WTC11 (cell line): ENCODE measurements at regions not wholly inside any gene's neighbourhood (a gene's known extent, or its start where the extent isn't known, plus 50 kb on each side); places are given as distances from the start of the nearest gene placed in this dataset.

Source experiments
- ATAC-seq: fragments of 200-7000 bp; cut with Tn5 transposase; 2 replicates; pipeline ENCODE4 v1.10.0; 2021; ENCODE audit warnings: mild to moderate bottlenecking, moderate library complexity
- CTCF ChIA-PET: fragments of 300-600 bp; sonication (Branson Sonifier 250); formaldehyde crosslinking; loops from one replicate; lab custom pipeline; 2021; ENCODE audit warnings: antibody characterized with exemption; lab: Charles Lee
- POLR2A ChIA-PET: fragments of 350-600 bp; sonication (Branson Sonifier 250); formaldehyde crosslinking; loops from one replicate; lab custom pipeline; 2021; ENCODE audit warnings: antibody characterized with exemption; lab: Charles Lee
- DNase-seq: peaks from one replicate; pipeline ENCODE4 v3.0.0; 2021; ENCODE audit warnings: low spot score
- H3K27ac Mint-ChIP-seq: 2 replicates; pipeline ENCODE4 v1.8.0; 2021; ENCODE audit warnings: mixed read lengths
- H3K27me3 Mint-ChIP-seq: 2 replicates; pipeline ENCODE4 v1.8.0; 2021; ENCODE audit warnings: low read depth, mild to moderate bottlenecking, moderate library complexity, mixed read lengths
- H3K36me3 Mint-ChIP-seq: 2 replicates; pipeline ENCODE4 v1.8.0; 2021; ENCODE audit warnings: mixed read lengths
- H3K4me1 Mint-ChIP-seq: 2 replicates; pipeline ENCODE4 v1.8.0; 2022; ENCODE audit warnings: mixed read lengths
- H3K4me3 Mint-ChIP-seq: 2 replicates; pipeline ENCODE4 v1.8.0; 2021; ENCODE audit warnings: mild to moderate bottlenecking, moderate library complexity, mixed read lengths
- H3K9me3 Mint-ChIP-seq: 2 replicates; pipeline ENCODE4 v1.8.0; 2021; ENCODE audit warnings: mixed read lengths
- CBFB ChIP-seq: sonication (generic); formaldehyde crosslinking; IDR thresholded peaks from 2 replicates; pipeline ENCODE4 v1.8.1; 2022; ENCODE audit warnings: mild to moderate bottlenecking, low read depth, missing genetic modification reagents
- E2F4 ChIP-seq: sonication (generic); formaldehyde crosslinking; IDR thresholded peaks from 2 replicates; pipeline ENCODE4 v1.8.1; 2022; ENCODE audit warnings: low read depth, mild to moderate bottlenecking, moderate library complexity, missing genetic modification reagents, borderline replicate concordance
- ETV6 ChIP-seq: sonication (generic); formaldehyde crosslinking; IDR thresholded peaks from 2 replicates; pipeline ENCODE4 v1.8.1; 2022; ENCODE audit warnings: mild to moderate bottlenecking, missing genetic modification reagents
- FOXK1 ChIP-seq: sonication (generic); formaldehyde crosslinking; IDR thresholded peaks from 2 replicates; pipeline ENCODE4 v1.8.0; 2022; ENCODE audit warnings: mild to moderate bottlenecking, moderate library complexity, missing genetic modification reagents
- IRF2 ChIP-seq: sonication (generic); formaldehyde crosslinking; IDR thresholded peaks from 2 replicates; pipeline ENCODE4 v1.8.0; 2022; ENCODE audit warnings: low read depth, missing genetic modification reagents, borderline replicate concordance
- JAZF1 ChIP-seq: fragments of 250-450 bp; sonication (Bioruptor Pico); IDR thresholded peaks from 2 replicates; pipeline ENCODE4 v1.9.0; 2021; ENCODE audit warnings: moderate library complexity, mild to moderate bottlenecking, inconsistent platforms
- MAX ChIP-seq: sonication (generic); formaldehyde crosslinking; IDR thresholded peaks from 2 replicates; pipeline ENCODE4 v1.8.0; 2022; ENCODE audit warnings: mild to moderate bottlenecking, missing genetic modification reagents
- NR2C2 ChIP-seq: sonication (generic); formaldehyde crosslinking; IDR thresholded peaks from 2 replicates; pipeline ENCODE4 v1.8.0; 2022; ENCODE audit warnings: mild to moderate bottlenecking, missing genetic modification reagents
- SMAD3 ChIP-seq: sonication (generic); formaldehyde crosslinking; IDR thresholded peaks from 2 replicates; pipeline ENCODE4 v1.8.0; 2022; ENCODE audit warnings: missing genetic modification reagents, mild to moderate bottlenecking, borderline replicate concordance
- SP1 ChIP-seq: sonication (generic); formaldehyde crosslinking; conservative IDR thresholded peaks from 2 replicates; pipeline ENCODE4 v1.8.1; 2022; ENCODE audit warnings: missing genetic modification reagents
- TCF7 ChIP-seq: sonication (generic); formaldehyde crosslinking; IDR thresholded peaks from 2 replicates; pipeline ENCODE4 v1.8.0; 2022; ENCODE audit warnings: mild to moderate bottlenecking, low read depth, missing genetic modification reagents, moderate library complexity
- TEAD1 ChIP-seq: sonication (generic); formaldehyde crosslinking; IDR thresholded peaks from 2 replicates; pipeline ENCODE4 v1.8.0; 2022; ENCODE audit warnings: mild to moderate bottlenecking, missing genetic modification reagents
- TP53 ChIP-seq: sonication (generic); formaldehyde crosslinking; IDR thresholded peaks from 2 replicates; pipeline ENCODE4 v1.8.1; 2023; ENCODE audit warnings: mild to moderate bottlenecking, missing genetic modification reagents
- ZNF423 ChIP-seq: fragments of 250-450 bp; sonication (Bioruptor Pico); IDR thresholded peaks from 2 replicates; pipeline ENCODE4 v2.1.2; 2022; ENCODE audit warnings: mild to moderate bottlenecking, moderate library complexity
- ZNF671 ChIP-seq: fragments of 250-450 bp; sonication (Bioruptor Pico); IDR thresholded peaks from 2 replicates; pipeline ENCODE4 v1.8.0; 2021; ENCODE audit warnings: mild to moderate bottlenecking
- TF ChIP-seq, protein P1 (sequence below): sonication (generic); formaldehyde crosslinking; IDR thresholded peaks from 2 replicates; pipeline ENCODE4 v1.8.1; 2023; ENCODE audit warnings: mild to moderate bottlenecking, missing genetic modification reagents, moderate library complexity
- TF ChIP-seq, protein P2 (sequence below): sonication (generic); formaldehyde crosslinking; IDR thresholded peaks from 2 replicates; pipeline ENCODE4 v1.8.1; 2023; ENCODE audit warnings: mild to moderate bottlenecking, missing genetic modification reagents
- TF ChIP-seq, protein P3 (sequence below): sonication (generic); formaldehyde crosslinking; IDR thresholded peaks from 2 replicates; pipeline ENCODE4 v1.8.0; 2022; ENCODE audit warnings: mild to moderate bottlenecking, missing genetic modification reagents
- TF ChIP-seq, protein P4 (sequence below): sonication (generic); formaldehyde crosslinking; conservative IDR thresholded peaks from 2 replicates; pipeline ENCODE4 v1.8.1; 2022; ENCODE audit warnings: mild to moderate bottlenecking, missing genetic modification reagents
- TF ChIP-seq, protein P5 (sequence below): sonication (generic); formaldehyde crosslinking; IDR thresholded peaks from 2 replicates; pipeline ENCODE4 v1.8.1; 2023; ENCODE audit warnings: mild to moderate bottlenecking, missing genetic modification reagents
- TF ChIP-seq, protein P6 (sequence below): sonication (generic); formaldehyde crosslinking; IDR thresholded peaks from 2 replicates; pipeline ENCODE4 v1.8.0; 2023; ENCODE audit warnings: missing genetic modification reagents, mild to moderate bottlenecking, borderline replicate concordance

DNA sequence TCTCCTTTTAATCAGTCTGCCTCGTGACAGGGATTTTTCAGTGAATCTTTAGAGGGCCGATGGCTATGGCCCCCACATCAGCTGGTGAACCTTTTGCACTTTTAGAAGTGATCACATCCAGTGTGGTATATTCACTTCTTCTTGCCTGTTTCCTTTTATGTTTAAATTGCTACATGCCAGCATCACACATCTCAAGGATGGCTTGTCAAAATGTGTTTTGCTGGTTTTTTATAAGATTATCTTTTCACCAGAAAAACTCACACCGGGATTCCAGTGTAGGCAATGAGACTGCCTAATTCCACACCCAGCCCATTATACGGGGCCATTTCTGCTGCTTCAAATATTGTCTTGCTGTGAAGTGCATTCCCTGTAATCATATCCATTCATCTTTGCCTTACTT lies 1151.7 kb upstream of the ADGRL4 start:
- Mint-ChIP-seq H3K27me3 (no peaks in the 10 kb centered on the region), H3K36me3 (no peaks in the 10 kb centered on the region), H3K27ac (peak overlapping the region; percentile 40; the same call in 1 of the 2 replicates), H3K9me3 (peaks cover 9% of the 10 kb centered on the region), H3K4me1 (peaks cover 43% of the 10 kb centered on the region), H3K4me3 (no peak overlapping the region)
- ATAC-seq (no peak), DNase-seq (no peak)
- TF ChIP-seq, protein P1, sequence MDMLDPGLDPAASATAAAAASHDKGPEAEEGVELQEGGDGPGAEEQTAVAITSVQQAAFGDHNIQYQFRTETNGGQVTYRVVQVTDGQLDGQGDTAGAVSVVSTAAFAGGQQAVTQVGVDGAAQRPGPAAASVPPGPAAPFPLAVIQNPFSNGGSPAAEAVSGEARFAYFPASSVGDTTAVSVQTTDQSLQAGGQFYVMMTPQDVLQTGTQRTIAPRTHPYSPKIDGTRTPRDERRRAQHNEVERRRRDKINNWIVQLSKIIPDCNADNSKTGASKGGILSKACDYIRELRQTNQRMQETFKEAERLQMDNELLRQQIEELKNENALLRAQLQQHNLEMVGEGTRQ (CRISPR knock-in tag) = no peak
- TF ChIP-seq ZNF423 (CRISPR knock-in tag) = no peak
- no peak for TF ChIP-seq TEAD1 (CRISPR knock-in tag)
- no peak for TF ChIP-seq NR2C2 (CRISPR knock-in tag)
- TF ChIP-seq E2F4 (CRISPR knock-in tag) = no peak
- TF ChIP-seq, protein P2, sequence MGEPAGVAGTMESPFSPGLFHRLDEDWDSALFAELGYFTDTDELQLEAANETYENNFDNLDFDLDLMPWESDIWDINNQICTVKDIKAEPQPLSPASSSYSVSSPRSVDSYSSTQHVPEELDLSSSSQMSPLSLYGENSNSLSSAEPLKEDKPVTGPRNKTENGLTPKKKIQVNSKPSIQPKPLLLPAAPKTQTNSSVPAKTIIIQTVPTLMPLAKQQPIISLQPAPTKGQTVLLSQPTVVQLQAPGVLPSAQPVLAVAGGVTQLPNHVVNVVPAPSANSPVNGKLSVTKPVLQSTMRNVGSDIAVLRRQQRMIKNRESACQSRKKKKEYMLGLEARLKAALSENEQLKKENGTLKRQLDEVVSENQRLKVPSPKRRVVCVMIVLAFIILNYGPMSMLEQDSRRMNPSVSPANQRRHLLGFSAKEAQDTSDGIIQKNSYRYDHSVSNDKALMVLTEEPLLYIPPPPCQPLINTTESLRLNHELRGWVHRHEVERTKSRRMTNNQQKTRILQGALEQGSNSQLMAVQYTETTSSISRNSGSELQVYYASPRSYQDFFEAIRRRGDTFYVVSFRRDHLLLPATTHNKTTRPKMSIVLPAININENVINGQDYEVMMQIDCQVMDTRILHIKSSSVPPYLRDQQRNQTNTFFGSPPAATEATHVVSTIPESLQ (CRISPR knock-in tag) = no peak
- TF ChIP-seq FOXK1 (CRISPR knock-in tag) = no peak
- TF ChIP-seq, protein P3, sequence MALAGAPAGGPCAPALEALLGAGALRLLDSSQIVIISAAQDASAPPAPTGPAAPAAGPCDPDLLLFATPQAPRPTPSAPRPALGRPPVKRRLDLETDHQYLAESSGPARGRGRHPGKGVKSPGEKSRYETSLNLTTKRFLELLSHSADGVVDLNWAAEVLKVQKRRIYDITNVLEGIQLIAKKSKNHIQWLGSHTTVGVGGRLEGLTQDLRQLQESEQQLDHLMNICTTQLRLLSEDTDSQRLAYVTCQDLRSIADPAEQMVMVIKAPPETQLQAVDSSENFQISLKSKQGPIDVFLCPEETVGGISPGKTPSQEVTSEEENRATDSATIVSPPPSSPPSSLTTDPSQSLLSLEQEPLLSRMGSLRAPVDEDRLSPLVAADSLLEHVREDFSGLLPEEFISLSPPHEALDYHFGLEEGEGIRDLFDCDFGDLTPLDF (CRISPR knock-in tag) = no peak
- TF ChIP-seq, protein P4, sequence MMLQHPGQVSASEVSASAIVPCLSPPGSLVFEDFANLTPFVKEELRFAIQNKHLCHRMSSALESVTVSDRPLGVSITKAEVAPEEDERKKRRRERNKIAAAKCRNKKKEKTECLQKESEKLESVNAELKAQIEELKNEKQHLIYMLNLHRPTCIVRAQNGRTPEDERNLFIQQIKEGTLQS (CRISPR knock-in tag) = no peak
- no peak for TF ChIP-seq JAZF1
- TF ChIP-seq TCF7 = no peak
- no peak for TF ChIP-seq CBFB (CRISPR knock-in tag)
- TF ChIP-seq ZNF671 (CRISPR knock-in tag) = no peak
- no peak for TF ChIP-seq SMAD3 (CRISPR knock-in tag)
- no peak for TF ChIP-seq ETV6 (CRISPR knock-in tag)
- TF ChIP-seq TP53 (CRISPR knock-in tag) = no peak
- no peak for TF ChIP-seq SP1 (CRISPR knock-in tag)
- TF ChIP-seq IRF2 = no peak
- no peak for TF ChIP-seq MAX (CRISPR knock-in tag)
- TF ChIP-seq, protein P5, sequence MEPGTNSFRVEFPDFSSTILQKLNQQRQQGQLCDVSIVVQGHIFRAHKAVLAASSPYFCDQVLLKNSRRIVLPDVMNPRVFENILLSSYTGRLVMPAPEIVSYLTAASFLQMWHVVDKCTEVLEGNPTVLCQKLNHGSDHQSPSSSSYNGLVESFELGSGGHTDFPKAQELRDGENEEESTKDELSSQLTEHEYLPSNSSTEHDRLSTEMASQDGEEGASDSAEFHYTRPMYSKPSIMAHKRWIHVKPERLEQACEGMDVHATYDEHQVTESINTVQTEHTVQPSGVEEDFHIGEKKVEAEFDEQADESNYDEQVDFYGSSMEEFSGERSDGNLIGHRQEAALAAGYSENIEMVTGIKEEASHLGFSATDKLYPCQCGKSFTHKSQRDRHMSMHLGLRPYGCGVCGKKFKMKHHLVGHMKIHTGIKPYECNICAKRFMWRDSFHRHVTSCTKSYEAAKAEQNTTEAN (CRISPR knock-in tag) = no peak
- POLR2A ChIA-PET = no interaction called here
- CTCF ChIA-PET = no interaction called here

- DNase-seq (no peak), ATAC-seq (peak; percentile 85)
- Mint-ChIP-seq H3K36me3 (no peaks in the 10 kb centered on the region), H3K27me3 (no peaks in the 10 kb centered on the region), H3K9me3 (peaks cover 17% of the 10 kb centered on the region), H3K4me1 (peaks cover 35% of the 10 kb centered on the region), H3K4me3 (no peak overlapping the region), H3K27ac (peak overlapping the region; percentile 51; the same call in 1 of the 2 replicates)
- POLR2A ChIA-PET = interaction anchor here (0.6 kb wide), 1 partner anchor 75 kb away, joined by 4 read pairs; no protein-coding TSS in a partner anchor
- CTCF ChIA-PET = interaction anchor here (0.6 to 1.2 kb wide), 5 partner anchors 16 to 659 kb away, joined by 3 to 5 read pairs (median 4); no protein-coding TSS in a partner anchor
- TF ChIP-seq, protein P6, sequence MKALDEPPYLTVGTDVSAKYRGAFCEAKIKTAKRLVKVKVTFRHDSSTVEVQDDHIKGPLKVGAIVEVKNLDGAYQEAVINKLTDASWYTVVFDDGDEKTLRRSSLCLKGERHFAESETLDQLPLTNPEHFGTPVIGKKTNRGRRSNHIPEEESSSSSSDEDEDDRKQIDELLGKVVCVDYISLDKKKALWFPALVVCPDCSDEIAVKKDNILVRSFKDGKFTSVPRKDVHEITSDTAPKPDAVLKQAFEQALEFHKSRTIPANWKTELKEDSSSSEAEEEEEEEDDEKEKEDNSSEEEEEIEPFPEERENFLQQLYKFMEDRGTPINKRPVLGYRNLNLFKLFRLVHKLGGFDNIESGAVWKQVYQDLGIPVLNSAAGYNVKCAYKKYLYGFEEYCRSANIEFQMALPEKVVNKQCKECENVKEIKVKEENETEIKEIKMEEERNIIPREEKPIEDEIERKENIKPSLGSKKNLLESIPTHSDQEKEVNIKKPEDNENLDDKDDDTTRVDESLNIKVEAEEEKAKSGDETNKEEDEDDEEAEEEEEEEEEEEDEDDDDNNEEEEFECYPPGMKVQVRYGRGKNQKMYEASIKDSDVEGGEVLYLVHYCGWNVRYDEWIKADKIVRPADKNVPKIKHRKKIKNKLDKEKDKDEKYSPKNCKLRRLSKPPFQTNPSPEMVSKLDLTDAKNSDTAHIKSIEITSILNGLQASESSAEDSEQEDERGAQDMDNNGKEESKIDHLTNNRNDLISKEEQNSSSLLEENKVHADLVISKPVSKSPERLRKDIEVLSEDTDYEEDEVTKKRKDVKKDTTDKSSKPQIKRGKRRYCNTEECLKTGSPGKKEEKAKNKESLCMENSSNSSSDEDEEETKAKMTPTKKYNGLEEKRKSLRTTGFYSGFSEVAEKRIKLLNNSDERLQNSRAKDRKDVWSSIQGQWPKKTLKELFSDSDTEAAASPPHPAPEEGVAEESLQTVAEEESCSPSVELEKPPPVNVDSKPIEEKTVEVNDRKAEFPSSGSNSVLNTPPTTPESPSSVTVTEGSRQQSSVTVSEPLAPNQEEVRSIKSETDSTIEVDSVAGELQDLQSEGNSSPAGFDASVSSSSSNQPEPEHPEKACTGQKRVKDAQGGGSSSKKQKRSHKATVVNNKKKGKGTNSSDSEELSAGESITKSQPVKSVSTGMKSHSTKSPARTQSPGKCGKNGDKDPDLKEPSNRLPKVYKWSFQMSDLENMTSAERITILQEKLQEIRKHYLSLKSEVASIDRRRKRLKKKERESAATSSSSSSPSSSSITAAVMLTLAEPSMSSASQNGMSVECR (CRISPR knock-in tag) = no peak
Measured at GRCh38 chr1:80155371-80155770, 1148.8 kb upstream of the ADGRL4 start.
